HCT116 (cell line): ENCODE measurements at regions not wholly inside any gene's neighbourhood (a gene's known extent, or its start where the extent isn't known, plus 50 kb on each side); places are given as distances from the start of the nearest gene placed in this dataset.

Source experiments
- ATAC-seq: fragments of 200-7000 bp; cut with Tn5 transposase; 2 replicates; pipeline ENCODE4 v1.9.1; 2020; ENCODE audit warnings: mild to moderate bottlenecking, moderate library complexity
- BruUV-seq: library from RNA; stranded (reverse); fragments of 400-500 nt; replicated peaks from 2 replicates; lab custom pipeline; 2021; lab: Mats Ljungman, UMichigan
- CTCF ChIA-PET: fragments of 300-600 bp; sonication (Branson Sonifier 250); formaldehyde crosslinking; loops from one replicate; lab custom pipeline; 2021; ENCODE audit warnings: antibody characterized with exemption; lab: Charles Lee
- POLR2A ChIA-PET: fragments of 300-600, 350-600 bp; sonication (Branson Sonifier 250); formaldehyde crosslinking; loops from one replicate; lab custom pipeline; 2021; ENCODE audit warnings: antibody characterized with exemption; lab: Charles Lee
- RAD21 ChIA-PET, 2 experiments: fragments of 300-600 bp; sonication (Branson Sonifier 250); formaldehyde crosslinking; loops; one replicate each; lab custom pipeline; 2023; ENCODE audit warnings: low total read pairs in 2 of 2; ENCODE audit not compliant: uncharacterized antibody in 2 of 2, unreplicated experiment in 2 of 2, low non-redundant PET in 1 of 2; lab: Charles Lee
- DNase-seq: peaks from one replicate; pipeline ENCODE4 v3.0.0-alpha.2; 2010; ENCODE audit warnings: low read depth, low spot score
- H2AFZ ChIP-seq: fragments of 200-600 bp; shearing (Covaris generic), sonication (generic); 2 replicates; pipeline ENCODE4 v1.6.1; 2017; ENCODE audit warnings: low read depth, mixed run types, mixed read lengths, antibody characterized with exemption, low read length; ENCODE audit not compliant: poor library complexity, severe bottlenecking
- H3K27ac ChIP-seq: 2 replicates; pipeline ENCODE4 v1.5.1; 2012; ENCODE audit warnings: low read depth, low read length
- H3K27me3 ChIP-seq: fragments of 200-600 bp; sonication (generic); 2 replicates; pipeline ENCODE4 v1.6.1; 2016; ENCODE audit warnings: mixed run types, low read length, mixed read lengths; ENCODE audit not compliant: insufficient read depth
- H3K36me3 ChIP-seq, 2 experiments: fragments of 200-500 bp in 1 of 2; fragments of 200-600 bp in 1 of 2; sonication (Bioruptor generic) in 1 of 2; sonication (generic) in 1 of 2; 2 replicates each; pipeline versions ENCODE4 v1.5.1 to v1.6.1; 2014 to 2016; ENCODE audit warnings: low read length in 2 of 2, inconsistent platforms in 1 of 2, mixed read lengths in 1 of 2, mixed run types in 1 of 2; ENCODE audit not compliant: insufficient read depth in 2 of 2, control insufficient read depth in 1 of 2
- H3K4me1 ChIP-seq, 2 experiments: fragments of 200-600 bp in 1 of 2; sonication (generic) in 1 of 2; 2 replicates each; pipeline versions ENCODE4 v1.5.1 to v1.6.1; 2012 to 2017; ENCODE audit warnings: low read length in 2 of 2, inconsistent platforms in 1 of 2, mild to moderate bottlenecking in 1 of 2, mixed read lengths in 1 of 2, mixed run types in 1 of 2, moderate library complexity in 1 of 2; ENCODE audit not compliant: insufficient read depth in 2 of 2, control insufficient read depth in 1 of 2
- H3K4me2 ChIP-seq: fragments of 200-600 bp; sonication (generic); 2 replicates; pipeline ENCODE4 v1.6.1; 2017; ENCODE audit warnings: mixed run types, low read length, mixed read lengths
- H3K4me3 ChIP-seq, 2 experiments: fragments of 200-600 bp in 1 of 2; sonication (generic) in 1 of 2; replicated peaks in 1 of 2; 2 replicates each; pipeline ENCODE4 v1.5.1; 2011 to 2016; ENCODE audit warnings: low read length in 2 of 2, control low read depth in 1 of 2, low read depth in 1 of 2, mild to moderate bottlenecking in 1 of 2, mixed read lengths in 1 of 2, mixed run types in 1 of 2
- H3K79me2 ChIP-seq: fragments of 200-600 bp; sonication (generic); 2 replicates; pipeline ENCODE4 v1.6.1; 2017; ENCODE audit warnings: mild to moderate bottlenecking, mixed run types, low read length, moderate library complexity, mixed read lengths; ENCODE audit not compliant: insufficient read depth
- H3K9ac ChIP-seq: fragments of 200-600 bp; sonication (generic); 2 replicates; pipeline ENCODE4 v1.6.1; 2016; ENCODE audit warnings: low read length, mixed read lengths
- H3K9me2 ChIP-seq: fragments of 200-600 bp; sonication (generic), shearing (Covaris generic); 2 replicates; pipeline ENCODE4 v1.6.1; 2017; ENCODE audit warnings: mixed run types, mild to moderate bottlenecking, moderate library complexity; ENCODE audit not compliant: insufficient read depth
- H3K9me3 ChIP-seq, 2 experiments: fragments of 200-500 bp in 1 of 2; fragments of 200-600 bp in 1 of 2; sonication (Bioruptor generic) in 1 of 2; sonication (generic) in 1 of 2; 2 replicates each; pipeline ENCODE4 v1.6.1; 2014 to 2017; ENCODE audit warnings: low read length in 2 of 2, mixed read lengths in 2 of 2, inconsistent platforms in 1 of 2, low read depth in 1 of 2, mild to moderate bottlenecking in 1 of 2, mixed run types in 1 of 2, moderate library complexity in 1 of 2; ENCODE audit not compliant: control insufficient read depth in 1 of 2, insufficient read depth in 1 of 2
- H4K20me1 ChIP-seq: fragments of 200-600 bp; sonication (generic), shearing (Covaris generic); 2 replicates; pipeline ENCODE4 v1.6.1; 2017; ENCODE audit warnings: mixed run types, mild to moderate bottlenecking, moderate library complexity; ENCODE audit not compliant: insufficient read depth
- CBX3 ChIP-seq: IDR thresholded peaks from 2 replicates; pipeline ENCODE4 v1.6.1; 2012; ENCODE audit warnings: low read depth
- CEBPB ChIP-seq: IDR thresholded peaks from 2 replicates; pipeline ENCODE4 v1.6.1; 2012; ENCODE audit warnings: low read depth
- EGR1 ChIP-seq: IDR thresholded peaks from 2 replicates; pipeline ENCODE4 v1.6.1; 2012; ENCODE audit warnings: low read depth
- EZH2phosphoT487 ChIP-seq: fragments of 200-600 bp; IDR thresholded peaks from 2 replicates; pipeline ENCODE4 v1.6.1; 2018; ENCODE audit warnings: antibody characterized with exemption, borderline replicate concordance
- FOSL1 ChIP-seq: IDR thresholded peaks from 2 replicates; pipeline ENCODE4 v1.6.1; 2012; ENCODE audit warnings: low read depth
- JUND ChIP-seq: IDR thresholded peaks from 2 replicates; pipeline ENCODE4 v1.6.1; 2012
- SIN3A ChIP-seq: IDR thresholded peaks from 2 replicates; pipeline ENCODE4 v1.6.1; 2012; ENCODE audit warnings: low read depth
- SRF ChIP-seq: IDR thresholded peaks from 2 replicates; pipeline ENCODE4 v1.6.1; 2012; ENCODE audit warnings: low read depth
- TCF7L2 ChIP-seq: IDR thresholded peaks from 2 replicates; pipeline ENCODE4 v1.7.0; 2011; ENCODE audit warnings: borderline replicate concordance, inconsistent platforms; ENCODE audit not compliant: insufficient read depth, insufficient read length; ENCODE audit errors: extremely low read depth
- ZFX ChIP-seq: fragments of 450-650 bp; IDR thresholded peaks from 2 replicates; pipeline ENCODE4 v1.6.1; 2017
- intact Hi-C: fragments of 100-400 bp; cut with micrococcal nuclease; formaldehyde crosslinking; loops from 2 replicates; pipeline ENCODE4 v1.10.0; 2022
- TF ChIP-seq, protein P1 (sequence below): IDR thresholded peaks from 2 replicates; pipeline ENCODE4 v1.6.1; 2011; ENCODE audit warnings: mild to moderate bottlenecking, low read length, moderate library complexity; ENCODE audit not compliant: insufficient replicate concordance; ENCODE audit errors: extremely low read depth
- TF ChIP-seq, protein P2 (sequence below): IDR thresholded peaks from 2 replicates; pipeline ENCODE4 v1.6.1; 2012
- TF ChIP-seq, protein P3 (sequence below): IDR thresholded peaks from 2 replicates; pipeline ENCODE4 v1.6.1; 2012

DNA sequence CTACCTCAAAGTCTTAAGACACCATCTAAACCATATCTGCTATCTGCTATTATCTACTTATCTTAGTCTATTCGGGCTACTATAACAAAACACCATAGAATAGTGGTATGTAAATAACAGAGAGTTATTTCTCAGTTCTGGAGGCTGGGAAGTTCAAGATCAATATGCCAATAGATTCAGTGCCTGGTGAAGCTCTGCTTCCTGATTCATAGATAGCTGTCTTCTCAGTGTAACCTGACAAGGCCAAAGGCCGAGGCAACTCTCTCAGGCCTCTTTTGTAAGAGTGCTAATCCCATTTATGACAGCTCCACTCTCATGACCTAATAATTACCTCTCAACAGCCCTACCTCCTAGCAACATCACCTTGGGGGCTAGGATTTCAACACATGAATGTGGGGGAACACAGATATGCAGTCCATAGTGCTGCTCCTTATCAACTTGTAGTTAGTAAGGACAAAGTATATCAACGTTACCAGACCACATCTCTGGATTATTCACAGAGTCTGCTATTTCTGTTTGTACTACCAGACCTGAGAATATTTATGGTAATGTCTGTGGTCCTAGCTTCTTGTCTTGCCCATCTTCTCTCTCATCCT lies 297.8 kb downstream of the FOXG1 start:
- DNase-seq = no peak
- no TSS peak for BruUV-seq
- no peaks in the 10 kb centered on the region for H3K36me3 ChIP-seq
- H3K9me2 ChIP-seq = no peaks in the 10 kb centered on the region
- ATAC-seq = no peak
- H3K4me3 ChIP-seq = no peak overlapping the region
- RAD21 ChIA-PET = no interaction called here
- no peak overlapping the region for H3K27ac ChIP-seq
- POLR2A ChIA-PET = no interaction called here
- no peak overlapping the region for H2AFZ ChIP-seq
- H3K4me1 ChIP-seq = no peaks in the 10 kb centered on the region
- H3K79me2 ChIP-seq = no peaks in the 10 kb centered on the region
- H3K9me3 ChIP-seq = peaks cover 7 to 51% of the 10 kb centered on the region in 2 experiments; a peak in 2 of 4 replicates
- no peaks in the 10 kb centered on the region for H4K20me1 ChIP-seq
- intact Hi-C loops = no loop called here
- no peaks in the 10 kb centered on the region for H3K27me3 ChIP-seq
- TF ChIP-seq, protein P1, sequence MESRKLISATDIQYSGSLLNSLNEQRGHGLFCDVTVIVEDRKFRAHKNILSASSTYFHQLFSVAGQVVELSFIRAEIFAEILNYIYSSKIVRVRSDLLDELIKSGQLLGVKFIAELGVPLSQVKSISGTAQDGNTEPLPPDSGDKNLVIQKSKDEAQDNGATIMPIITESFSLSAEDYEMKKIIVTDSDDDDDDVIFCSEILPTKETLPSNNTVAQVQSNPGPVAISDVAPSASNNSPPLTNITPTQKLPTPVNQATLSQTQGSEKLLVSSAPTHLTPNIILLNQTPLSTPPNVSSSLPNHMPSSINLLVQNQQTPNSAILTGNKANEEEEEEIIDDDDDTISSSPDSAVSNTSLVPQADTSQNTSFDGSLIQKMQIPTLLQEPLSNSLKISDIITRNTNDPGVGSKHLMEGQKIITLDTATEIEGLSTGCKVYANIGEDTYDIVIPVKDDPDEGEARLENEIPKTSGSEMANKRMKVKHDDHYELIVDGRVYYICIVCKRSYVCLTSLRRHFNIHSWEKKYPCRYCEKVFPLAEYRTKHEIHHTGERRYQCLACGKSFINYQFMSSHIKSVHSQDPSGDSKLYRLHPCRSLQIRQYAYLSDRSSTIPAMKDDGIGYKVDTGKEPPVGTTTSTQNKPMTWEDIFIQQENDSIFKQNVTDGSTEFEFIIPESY = no peak
- TF ChIP-seq, protein P2, sequence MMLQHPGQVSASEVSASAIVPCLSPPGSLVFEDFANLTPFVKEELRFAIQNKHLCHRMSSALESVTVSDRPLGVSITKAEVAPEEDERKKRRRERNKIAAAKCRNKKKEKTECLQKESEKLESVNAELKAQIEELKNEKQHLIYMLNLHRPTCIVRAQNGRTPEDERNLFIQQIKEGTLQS = no peak
- TF ChIP-seq FOSL1 = no peak
- TF ChIP-seq EZH2phosphoT487 = no peak
- TF ChIP-seq, all 23 proteins: peak for 0
- H3K9ac ChIP-seq = no peak overlapping the region
- H3K4me2 ChIP-seq = no peak overlapping the region
- CTCF ChIA-PET = no interaction called here

DNA sequence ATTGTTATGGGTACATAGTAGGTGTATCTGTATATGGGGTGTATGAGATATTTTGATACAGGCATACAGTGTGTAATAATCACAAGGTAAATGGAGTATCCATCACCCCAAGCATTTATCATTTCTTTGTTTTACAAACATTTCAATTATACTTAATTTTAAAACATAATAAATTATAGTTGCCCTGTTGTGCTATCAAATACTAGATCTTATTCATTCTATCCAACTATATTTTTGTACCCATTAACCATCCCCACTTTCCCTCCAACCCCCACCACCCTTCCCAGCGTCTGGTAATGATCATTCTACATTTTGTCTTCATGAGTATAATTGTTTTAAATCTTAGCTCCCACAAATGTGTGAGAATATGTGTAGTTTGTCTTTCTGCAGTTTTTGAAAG lies 302.6 kb downstream of the FOXG1 start:
- TF ChIP-seq SIN3A = no peak
- no peak for TF ChIP-seq SRF
- TF ChIP-seq TCF7L2 = no peak
- no peak for TF ChIP-seq JUND
- TF ChIP-seq FOSL1 = no peak
- TF ChIP-seq, protein P3, sequence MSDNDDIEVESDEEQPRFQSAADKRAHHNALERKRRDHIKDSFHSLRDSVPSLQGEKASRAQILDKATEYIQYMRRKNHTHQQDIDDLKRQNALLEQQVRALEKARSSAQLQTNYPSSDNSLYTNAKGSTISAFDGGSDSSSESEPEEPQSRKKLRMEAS = no peak
- TF ChIP-seq CEBPB = no peak
- no peak for TF ChIP-seq ZFX
- TF ChIP-seq CBX3 = no peak
- no peak for TF ChIP-seq EGR1
- no peaks in the 10 kb centered on the region for H3K79me2 ChIP-seq
- ChIA-PET POLR2A (no interaction called here), RAD21 (no interaction called here), CTCF (no interaction called here)
- no TSS peak for BruUV-seq
- H3K27me3 ChIP-seq = no peaks in the 10 kb centered on the region
- DNase-seq = no peak
- no peaks in the 10 kb centered on the region for H4K20me1 ChIP-seq
- H3K4me1 ChIP-seq = no peaks in the 10 kb centered on the region
- no peak overlapping the region for H2AFZ ChIP-seq
- no peaks in the 10 kb centered on the region for H3K9me2 ChIP-seq
- H3K36me3 ChIP-seq = no peaks in the 10 kb centered on the region
- H3K4me2 ChIP-seq = no peak overlapping the region
- no peak overlapping the region for H3K9ac ChIP-seq
- H3K9me3 ChIP-seq = peaks cover 20 to 51% of the 10 kb centered on the region in 2 experiments; a peak in 2 of 4 replicates
- intact Hi-C loops = no loop called here
- no peak for ATAC-seq
- no peak overlapping the region for H3K27ac ChIP-seq
- no peak overlapping the region for H3K4me3 ChIP-seq
